NCI-H187 treated with DMSO at 0.1 percent for 48 hours (cell line): ENCODE measurements at regions not wholly inside any gene's neighbourhood (a gene's known extent, or its start where the extent isn't known, plus 50 kb on each side); places are given as distances from the start of the nearest gene placed in this dataset.
"Not testable (repeated sequence)": the region's sequence is repeated elsewhere in the genome, so short reads cannot be mapped to it uniquely, and the experiment has no call there.

Experiments used
- DNase-seq: peaks from one replicate; lab custom pipeline; 2025; lab: John Stamatoyannopoulos, UW

DNA sequence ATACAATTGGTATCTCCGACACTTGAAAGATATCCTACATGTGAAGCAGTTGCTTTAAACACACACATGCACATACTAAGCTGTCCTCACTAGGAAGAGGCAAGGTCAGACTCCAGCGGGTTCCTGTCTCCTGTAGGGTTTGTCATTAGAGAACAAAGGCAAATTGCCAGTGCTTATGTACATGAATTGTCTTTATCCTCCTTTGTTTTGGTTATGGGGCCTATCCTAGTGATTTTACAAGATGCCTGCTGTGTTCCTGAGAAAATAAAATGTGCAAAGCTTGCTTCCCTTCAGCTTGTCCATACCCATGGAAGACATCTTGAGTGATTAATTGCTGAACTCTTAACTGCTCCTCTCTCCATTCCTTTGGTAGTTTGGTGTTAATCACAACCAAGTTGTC lies 86.7 kb upstream of the SLC39A10 start:
- DNase-seq: no peak

GRCh38 chr2:195569255-195569654 lies 87.8 kb upstream of the SLC39A10 start:
- no peak for DNase-seq

GRCh38 chr2:195564625-195565135 lies 92.3 kb upstream of the SLC39A10 start:
- not testable (repeated sequence) for DNase-seq

- no peak for DNase-seq
Measured at GRCh38 chr2:195563857-195564512, 93.0 kb upstream of the SLC39A10 start.

DNA sequence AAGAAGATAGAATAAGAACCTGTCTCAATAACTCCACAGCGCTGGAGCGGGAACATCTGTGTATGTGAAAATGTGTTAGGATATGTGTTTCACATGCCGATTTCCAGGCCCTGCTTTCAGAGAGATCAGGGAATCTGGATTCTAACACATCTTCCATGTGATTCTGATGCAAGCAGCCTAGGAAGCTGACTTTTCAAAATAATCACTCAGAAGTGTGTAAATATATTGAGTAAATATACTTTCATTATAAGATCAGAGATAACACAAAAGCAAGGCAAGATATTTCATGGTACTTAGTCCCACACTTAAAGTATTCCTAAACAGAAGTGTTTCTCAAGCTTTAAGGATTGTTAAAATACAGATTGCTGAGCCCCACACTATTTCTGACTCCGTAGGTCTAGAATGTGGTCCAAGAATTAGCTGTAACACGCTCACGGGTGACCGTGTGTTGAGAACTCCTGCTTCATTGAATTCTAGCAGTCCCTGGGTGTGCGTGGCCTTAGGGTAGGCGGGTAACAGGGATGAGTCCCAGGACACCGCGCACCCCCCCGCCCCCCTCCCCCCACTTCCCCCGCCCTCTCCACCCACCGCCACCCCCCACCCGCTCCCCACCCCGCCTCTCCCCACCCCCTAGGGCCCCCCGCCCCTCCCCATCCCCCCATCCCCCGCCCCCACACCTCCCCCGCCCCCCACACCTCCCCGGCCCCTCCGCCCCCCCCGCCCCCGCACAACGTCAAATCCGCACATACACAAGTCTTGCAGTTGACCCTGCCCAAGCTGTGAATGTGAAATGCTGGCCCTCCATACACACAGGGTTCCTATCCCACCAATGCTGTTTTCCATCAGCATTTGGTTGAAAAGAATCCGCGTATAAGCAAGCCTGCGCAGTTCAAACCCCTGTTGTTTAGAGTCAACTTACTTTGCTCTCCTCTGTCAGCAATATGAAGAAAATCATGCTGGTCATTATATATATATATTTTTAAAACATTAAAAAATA lies 94.2 kb upstream of the SLC39A10 start:
- no peak for DNase-seq

DNA sequence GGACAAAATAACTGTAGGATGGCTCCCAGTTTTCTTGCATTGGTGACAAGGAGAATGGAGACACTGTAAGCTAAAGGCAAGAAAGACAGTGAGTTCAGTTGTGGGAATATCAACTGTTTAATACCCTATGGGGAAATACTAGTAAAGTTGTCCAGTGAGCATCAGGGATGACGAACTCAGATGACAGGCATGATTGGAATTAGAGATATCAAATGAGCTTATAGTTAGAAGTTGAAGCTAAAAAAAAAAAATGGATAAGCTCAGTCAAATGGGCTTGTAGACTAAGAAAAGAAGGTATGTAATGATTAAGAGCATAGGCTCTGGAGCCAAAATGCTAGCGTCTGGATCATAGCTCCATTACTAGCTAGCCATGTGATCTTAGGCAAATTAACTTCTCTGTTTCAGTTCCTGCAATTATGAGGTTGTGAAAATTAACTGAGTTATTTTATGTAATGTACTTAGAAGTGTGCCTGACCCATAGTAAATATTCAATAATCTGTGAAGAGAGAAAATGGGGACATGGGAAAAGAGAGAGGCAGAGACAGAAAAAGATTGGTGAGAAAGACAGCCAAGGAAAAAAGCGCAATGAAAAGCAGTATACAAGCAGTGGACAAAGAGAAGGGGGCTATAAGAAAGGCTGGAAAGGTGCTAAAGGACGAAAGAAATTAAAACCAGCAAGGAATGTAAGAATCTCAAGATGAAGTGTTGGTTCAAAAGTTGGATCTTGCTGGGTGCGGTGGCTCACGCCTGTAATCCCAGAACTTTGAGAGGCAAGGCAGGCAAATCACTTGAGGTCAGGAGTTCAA lies 95.7 kb upstream of the SLC39A10 start:
- no peak for DNase-seq

- DNase-seq: no peak
Measured at GRCh38 chr2:195560209-195560895, 96.7 kb upstream of the SLC39A10 start.

DNA sequence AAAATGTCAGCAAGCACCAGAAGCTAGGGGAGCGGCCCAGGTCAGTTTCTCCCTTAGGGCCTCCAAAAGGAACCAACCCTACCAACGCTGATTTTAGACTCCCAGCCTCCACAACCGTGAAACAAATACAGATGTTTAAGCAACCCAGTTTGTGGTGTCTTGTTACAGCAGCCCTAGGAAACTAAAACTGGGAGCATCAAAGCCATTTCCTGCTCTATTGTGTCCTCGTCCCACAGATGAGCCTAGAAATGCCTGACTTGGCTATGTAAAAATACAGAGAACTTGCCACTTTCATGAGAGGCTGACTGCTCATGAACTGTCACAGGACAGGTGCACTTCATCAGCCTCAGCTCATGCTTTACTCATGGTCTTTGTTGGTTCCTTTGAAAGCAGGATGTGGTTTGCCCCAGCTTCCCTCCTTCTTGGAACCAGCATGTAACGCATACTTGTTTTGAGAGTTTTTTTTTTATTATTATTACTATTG lies 97.6 kb upstream of the SLC39A10 start:
- no peak for DNase-seq

DNA sequence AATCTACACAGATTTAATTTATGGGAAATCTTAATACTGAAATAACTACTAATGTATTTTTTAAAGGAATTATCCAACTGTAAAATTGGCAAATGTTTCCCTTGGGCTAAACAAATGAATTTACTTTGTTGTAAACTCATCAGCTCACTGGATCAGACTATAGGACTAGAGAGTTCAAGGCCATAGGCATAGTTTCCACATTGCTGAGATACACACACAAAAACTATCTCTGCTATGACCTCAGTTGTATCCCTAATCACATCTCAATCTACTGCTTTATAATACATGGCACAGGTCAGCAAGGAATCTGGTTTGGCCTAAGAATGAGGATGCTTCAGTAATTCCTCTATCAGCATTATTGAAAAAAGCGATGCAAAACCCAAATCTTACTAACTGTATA lies 101.1 kb upstream of the SLC39A10 start:
- no peak for DNase-seq

GRCh38 chr2:195552581-195552980 lies 104.4 kb upstream of the SLC39A10 start:
- DNase-seq: no peak

- DNase-seq: no peak
Measured at GRCh38 chr2:195548198-195548940, 108.7 kb upstream of the SLC39A10 start.

DNA sequence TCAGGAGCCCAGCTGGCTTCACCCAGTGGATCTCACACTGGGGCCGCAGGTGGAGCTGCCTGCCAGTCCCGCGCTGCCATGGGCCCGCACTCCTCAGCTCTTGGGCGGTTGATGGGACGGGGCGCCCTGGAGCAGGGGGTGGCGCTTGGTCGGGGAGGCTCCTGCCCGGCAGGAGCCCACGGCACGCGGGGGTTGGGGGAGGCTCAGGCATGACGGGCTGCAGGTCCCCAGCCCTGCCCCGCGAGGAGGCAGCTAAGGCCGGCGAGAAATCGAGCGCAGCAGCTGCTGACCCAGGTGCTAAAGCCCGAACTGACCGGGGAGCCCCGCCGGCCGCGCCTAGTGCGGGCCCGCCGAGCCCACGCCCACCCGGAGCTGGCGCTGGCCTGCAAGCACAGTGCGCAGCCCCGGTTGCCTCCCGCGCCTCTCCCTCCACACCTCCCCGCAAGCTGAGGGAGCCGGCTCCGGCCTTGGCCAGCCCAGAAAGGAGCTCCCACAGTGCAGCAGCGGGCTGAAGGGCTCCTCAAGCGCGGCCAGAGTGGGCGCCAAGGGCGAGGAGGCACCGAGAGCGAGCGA lies 109.7 kb upstream of the SLC39A10 start:
- not testable (repeated sequence) for DNase-seq

GRCh38 chr2:195545811-195546210 lies 111.2 kb upstream of the SLC39A10 start:
- no peak for DNase-seq

- no peak for DNase-seq
Measured at GRCh38 chr2:195543902-195544894, 112.8 kb upstream of the SLC39A10 start.

DNA sequence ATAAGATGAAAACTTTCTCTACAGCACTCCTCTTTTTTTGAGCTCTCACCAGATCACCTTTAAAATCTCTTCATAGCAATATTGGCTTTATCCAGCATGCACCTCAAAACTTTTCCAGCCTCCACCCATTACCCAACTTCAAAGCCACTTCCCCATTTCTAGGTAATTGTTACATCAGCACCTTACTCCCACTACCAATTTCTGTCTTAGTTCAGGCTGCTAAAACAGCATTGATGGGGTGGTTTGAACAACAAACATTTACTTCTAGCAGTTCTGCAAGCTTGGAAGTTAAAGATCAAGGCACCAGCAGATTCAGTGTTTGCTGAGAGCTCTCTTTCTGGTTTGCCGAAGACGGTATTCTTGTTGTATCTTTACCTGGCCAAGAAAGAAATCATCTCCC lies 114.0 kb upstream of the SLC39A10 start:
- no peak for DNase-seq

DNA sequence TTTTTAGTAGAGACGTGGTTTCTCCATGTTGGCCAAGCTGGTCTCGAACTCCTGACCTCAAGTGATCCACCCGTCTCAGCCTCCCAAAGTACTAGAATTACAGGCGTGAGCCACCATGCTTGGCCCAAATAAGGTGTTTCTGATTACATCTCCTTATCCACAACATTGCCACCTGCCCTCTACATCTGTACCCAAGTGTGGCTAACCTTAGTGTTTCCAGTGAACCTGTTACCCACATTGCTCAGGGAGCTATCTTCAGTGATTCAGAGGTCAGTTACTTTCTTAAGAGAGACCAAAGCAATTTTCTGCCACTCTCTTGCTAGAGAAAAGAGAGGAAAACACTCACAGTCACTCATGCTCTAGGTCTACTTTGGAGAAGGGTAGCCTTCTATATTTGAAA lies 115.0 kb upstream of the SLC39A10 start:
- no peak for DNase-seq

DNA sequence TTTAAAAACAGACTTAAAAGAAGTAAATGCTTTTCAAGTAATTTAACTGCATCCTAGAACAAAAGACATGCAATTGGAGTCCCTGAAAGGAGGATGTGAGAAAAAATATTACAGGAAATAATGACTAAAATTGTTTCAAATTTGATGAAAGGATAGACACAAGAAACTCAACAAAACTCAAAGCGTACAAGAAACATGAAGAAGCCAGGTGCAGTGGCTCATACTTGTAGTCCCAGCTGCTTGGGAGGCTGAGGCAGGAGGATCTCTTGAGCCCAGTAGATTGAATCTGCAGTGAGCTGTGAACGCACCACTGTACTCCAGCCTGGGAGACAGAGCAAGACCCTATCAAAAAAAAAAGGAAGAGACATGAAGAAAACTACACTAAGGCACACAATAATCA lies 118.1 kb upstream of the SLC39A10 start:
- DNase-seq: no peak

GRCh38 chr2:195537811-195538210 lies 119.2 kb upstream of the SLC39A10 start:
- no peak for DNase-seq

DNA sequence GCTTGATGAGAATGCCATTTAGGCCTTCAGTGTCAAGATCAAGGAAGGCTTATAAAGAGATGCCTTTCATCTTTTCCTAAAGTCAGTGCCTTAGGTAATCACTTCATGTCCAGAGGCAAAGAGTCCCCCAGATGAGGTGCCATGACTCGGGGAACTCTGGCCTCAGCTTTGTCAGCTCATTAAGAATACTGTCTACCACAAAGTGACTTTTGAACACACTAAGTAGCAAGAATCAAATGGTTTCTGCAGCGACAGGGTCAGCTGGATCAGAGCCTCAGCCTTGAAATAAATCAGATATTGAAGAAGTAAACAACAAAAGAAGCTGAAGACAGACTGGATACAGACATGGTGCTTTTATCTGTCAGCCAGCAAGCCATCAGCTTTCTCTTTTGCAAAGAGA lies 120.1 kb upstream of the SLC39A10 start:
- DNase-seq: no peak
